GM10266 (cell line): ENCODE measurements at regions not wholly inside any gene's neighbourhood (a gene's known extent, or its start where the extent isn't known, plus 50 kb on each side); places are given as distances from the start of the nearest gene placed in this dataset.

ENCODE experiments used
- DNase-seq: peaks from one replicate; pipeline ENCODE4 v3.0.0; 2012; ENCODE audit errors: extremely low spot score
- CTCF ChIP-seq: IDR thresholded peaks from 2 replicates; pipeline ENCODE4 v1.5.1; 2012; ENCODE audit warnings: mild to moderate bottlenecking, low read depth; ENCODE audit not compliant: control insufficient read depth, insufficient read depth; ENCODE audit errors: missing control alignments

- no peak for DNase-seq
- TF ChIP-seq CTCF = no peak
These were observed 1052.0 kb downstream of the DIAPH3 start for GRCh38 chr13:59111751-59112171.

- TF ChIP-seq CTCF = no peak
- no peak for DNase-seq
These were observed 1051.5 kb downstream of the DIAPH3 start for GRCh38 chr13:59112221-59112718.

GRCh38 chr13:59119475-59119874 is 1044.3 kb downstream of the DIAPH3 start:
- no peak for DNase-seq
- no peak for TF ChIP-seq CTCF

GRCh38 chr13:59120297-59120843 is 1043.4 kb downstream of the DIAPH3 start:
- DNase-seq = no peak
- no peak for TF ChIP-seq CTCF

- no peak for TF ChIP-seq CTCF
- no peak for DNase-seq
These were observed 1042.2 kb downstream of the DIAPH3 start for GRCh38 chr13:59121507-59121906.

- no peak for DNase-seq
- TF ChIP-seq CTCF = no peak
These were observed 1037.3 kb downstream of the DIAPH3 start for GRCh38 chr13:59126474-59126873.

GRCh38 chr13:59133903-59134302 is 1029.8 kb downstream of the DIAPH3 start:
- DNase-seq = no peak
- TF ChIP-seq CTCF = no peak
